ENCODE measurements at regions not wholly inside any gene's neighbourhood (a gene's known extent, or its start where the extent isn't known, plus 50 kb on each side); places are given as distances from the start of the nearest gene placed in this dataset.
A peak's percentile ranks its signal among the peaks of the same experiment; 100 is the strongest.
"Not testable (repeated sequence)": the region's sequence is repeated elsewhere in the genome, so short reads cannot be mapped to it uniquely, and the experiment has no call there.

GRCh38 chr5:56406221-56406620, 173.1 kb upstream of the ANKRD55 start:
- DNase-seq (ENCODE audit: low read depth in 4 of 6, low spot score in 6 of 6): no peak
- no CpG with 5 or more reads among the region's 1 CpG for WGBS (ENCODE audit: insufficient coverage)
- Histone ChIP-seq H3K4me3 (ENCODE audit: low read depth, low read length) (no peak overlapping the region), H3K27ac (ENCODE audit: low read depth, low read length) (peak overlapping the region; percentile 54), H3K27me3 (ENCODE audit: control insufficient read depth, insufficient read depth, low read length) (no peaks in the 10 kb centered on the region), H3K9me3 (ENCODE audit: control insufficient read depth, insufficient read depth, low read length) (no peaks in the 10 kb centered on the region), H3K4me1 (ENCODE audit: control insufficient read depth, insufficient read depth, low read length) (peaks cover 9% of the 10 kb centered on the region), H3K36me3 (ENCODE audit: control insufficient read depth, insufficient read depth, low read length) (no peaks in the 10 kb centered on the region)

GRCh38 chr5:56405116-56405908, 172.2 kb upstream of the ANKRD55 start:
- 36% methylated on average over 3 of the region's 4 CpGs for WGBS (ENCODE audit: insufficient coverage)

GRCh38 chr5:56402266-56403220, 169.4 kb upstream of the ANKRD55 start:
- Histone ChIP-seq H3K4me3 (ENCODE audit: low read depth, low read length) (no peak overlapping the region), H3K27me3 (ENCODE audit: control insufficient read depth, insufficient read depth, low read length) (no peaks in the 10 kb centered on the region), H3K27ac (ENCODE audit: low read depth, low read length) (peak overlapping the region; percentile 74), H3K4me1 (ENCODE audit: control insufficient read depth, insufficient read depth, low read length) (peaks cover 4% of the 10 kb centered on the region), H3K9me3 (ENCODE audit: control insufficient read depth, insufficient read depth, low read length) (no peaks in the 10 kb centered on the region), H3K36me3 (ENCODE audit: control insufficient read depth, insufficient read depth, low read length) (no peaks in the 10 kb centered on the region)
- no CpG with 5 or more reads among the region's 7 CpGs for WGBS (ENCODE audit: insufficient coverage)
- DNase-seq (ENCODE audit: low read depth in 4 of 6, low spot score in 6 of 6): peak in 3 of 6 donors; percentile 21 to 75 (median 72)

More at GRCh38 chr5:56405116-56405908, 172.2 kb upstream of the ANKRD55 start:
- Histone ChIP-seq H3K4me3 (ENCODE audit: low read depth, low read length) (no peak overlapping the region), H3K4me1 (ENCODE audit: control insufficient read depth, insufficient read depth, low read length) (peaks cover 9% of the 10 kb centered on the region), H3K27me3 (ENCODE audit: control insufficient read depth, insufficient read depth, low read length) (no peaks in the 10 kb centered on the region), H3K9me3 (ENCODE audit: control insufficient read depth, insufficient read depth, low read length) (no peaks in the 10 kb centered on the region), H3K27ac (ENCODE audit: low read depth, low read length) (peak overlapping the region; percentile 54), H3K36me3 (ENCODE audit: control insufficient read depth, insufficient read depth, low read length) (no peaks in the 10 kb centered on the region)
- peak in 2 of 6 donors; percentile 42 to 48 for DNase-seq (ENCODE audit: low read depth in 4 of 6, low spot score in 6 of 6)

- H3K4me3 ChIP-seq (ENCODE audit: low read depth, low read length); H3K27me3 ChIP-seq (ENCODE audit: control insufficient read depth, insufficient read depth, low read length); DNase-seq (ENCODE audit: low read depth in 4 of 6, low spot score in 6 of 6); H3K27ac ChIP-seq (ENCODE audit: low read depth, low read length); H3K4me1 ChIP-seq (ENCODE audit: control insufficient read depth, insufficient read depth, low read length); H3K36me3 ChIP-seq (ENCODE audit: control insufficient read depth, insufficient read depth, low read length); H3K9me3 ChIP-seq (ENCODE audit: control insufficient read depth, insufficient read depth, low read length): not testable (repeated sequence)
- WGBS (ENCODE audit: insufficient coverage): 97% methylated on average over 24 of the region's 24 CpGs
Observed at GRCh38 chr5:56397796-56398195, 164.7 kb upstream of the ANKRD55 start.

GRCh38 chr5:56396634-56397033, 163.5 kb upstream of the ANKRD55 start:
- Histone ChIP-seq H3K27ac (ENCODE audit: low read depth, low read length) (no peak overlapping the region), H3K4me1 (ENCODE audit: control insufficient read depth, insufficient read depth, low read length) (no peaks in the 10 kb centered on the region), H3K36me3 (ENCODE audit: control insufficient read depth, insufficient read depth, low read length) (no peaks in the 10 kb centered on the region), H3K27me3 (ENCODE audit: control insufficient read depth, insufficient read depth, low read length) (no peaks in the 10 kb centered on the region), H3K4me3 (ENCODE audit: low read depth, low read length) (no peak overlapping the region), H3K9me3 (ENCODE audit: control insufficient read depth, insufficient read depth, low read length) (peaks cover 7% of the 10 kb centered on the region)
- DNase-seq (ENCODE audit: low read depth in 4 of 6, low spot score in 6 of 6): no peak

GRCh38 chr5:56389261-56389660, 156.1 kb upstream of the ANKRD55 start:
- no peak for DNase-seq (ENCODE audit: low read depth in 4 of 6, low spot score in 6 of 6)
- no peak overlapping the region for H3K27ac ChIP-seq (ENCODE audit: low read depth, low read length)
- peaks cover 4% of the 10 kb centered on the region for H3K9me3 ChIP-seq (ENCODE audit: control insufficient read depth, insufficient read depth, low read length)
- no peaks in the 10 kb centered on the region for H3K36me3 ChIP-seq (ENCODE audit: control insufficient read depth, insufficient read depth, low read length)
- H3K27me3 ChIP-seq (ENCODE audit: control insufficient read depth, insufficient read depth, low read length): no peaks in the 10 kb centered on the region
- no peak overlapping the region for H3K4me3 ChIP-seq (ENCODE audit: low read depth, low read length)
- WGBS (ENCODE audit: insufficient coverage): 91% methylated on average over 1 of the region's 2 CpGs
- H3K4me1 ChIP-seq (ENCODE audit: control insufficient read depth, insufficient read depth, low read length): no peaks in the 10 kb centered on the region

- no peak overlapping the region for H3K27ac ChIP-seq (ENCODE audit: low read depth, low read length)
- no peaks in the 10 kb centered on the region for H3K4me1 ChIP-seq (ENCODE audit: control insufficient read depth, insufficient read depth, low read length)
- no peaks in the 10 kb centered on the region for H3K9me3 ChIP-seq (ENCODE audit: control insufficient read depth, insufficient read depth, low read length)
- H3K36me3 ChIP-seq (ENCODE audit: control insufficient read depth, insufficient read depth, low read length): no peaks in the 10 kb centered on the region
- WGBS (ENCODE audit: insufficient coverage): no CpG with 5 or more reads among the region's 1 CpG
- no peak overlapping the region for H3K4me3 ChIP-seq (ENCODE audit: low read depth, low read length)
- no peak for DNase-seq (ENCODE audit: low read depth in 4 of 6, low spot score in 6 of 6)
- no peaks in the 10 kb centered on the region for H3K27me3 ChIP-seq (ENCODE audit: control insufficient read depth, insufficient read depth, low read length)
Observed at GRCh38 chr5:56388229-56388985, 155.3 kb upstream of the ANKRD55 start.

GRCh38 chr5:56386046-56386445, 152.9 kb upstream of the ANKRD55 start:
- H3K4me3 ChIP-seq (ENCODE audit: low read depth, low read length): no peak overlapping the region
- H3K4me1 ChIP-seq (ENCODE audit: control insufficient read depth, insufficient read depth, low read length): no peaks in the 10 kb centered on the region
- DNase-seq (ENCODE audit: low read depth in 4 of 6, low spot score in 6 of 6): no peak
- H3K9me3 ChIP-seq (ENCODE audit: control insufficient read depth, insufficient read depth, low read length): no peaks in the 10 kb centered on the region
- H3K36me3 ChIP-seq (ENCODE audit: control insufficient read depth, insufficient read depth, low read length): no peaks in the 10 kb centered on the region
- H3K27me3 ChIP-seq (ENCODE audit: control insufficient read depth, insufficient read depth, low read length): no peaks in the 10 kb centered on the region
- H3K27ac ChIP-seq (ENCODE audit: low read depth, low read length): no peak overlapping the region
- WGBS (ENCODE audit: insufficient coverage): 88% methylated on average over 2 of the region's 2 CpGs

- Histone ChIP-seq H3K27ac (ENCODE audit: low read depth, low read length) (no peak overlapping the region), H3K9me3 (ENCODE audit: control insufficient read depth, insufficient read depth, low read length) (no peaks in the 10 kb centered on the region), H3K36me3 (ENCODE audit: control insufficient read depth, insufficient read depth, low read length) (no peaks in the 10 kb centered on the region), H3K4me1 (ENCODE audit: control insufficient read depth, insufficient read depth, low read length) (no peaks in the 10 kb centered on the region), H3K27me3 (ENCODE audit: control insufficient read depth, insufficient read depth, low read length) (no peaks in the 10 kb centered on the region), H3K4me3 (ENCODE audit: low read depth, low read length) (no peak overlapping the region)
- DNase-seq (ENCODE audit: low read depth in 4 of 6, low spot score in 6 of 6): no peak
- 85% methylated on average over 11 of the region's 12 CpGs for WGBS (ENCODE audit: insufficient coverage)
Observed at GRCh38 chr5:56384186-56384585, 151.1 kb upstream of the ANKRD55 start.

Measured in spinal cord (tissue), 9 donors.